LNCaP clone FGC (cell line): ENCODE measurements at regions not wholly inside any gene's neighbourhood (a gene's known extent, or its start where the extent isn't known, plus 50 kb on each side); places are given as distances from the start of the nearest gene placed in this dataset.
A peak's percentile ranks its signal among the peaks of the same experiment; 100 is the strongest.

Experiments used
- DNase-seq: peaks from one replicate; pipeline ENCODE4 v3.0.0-alpha.2; 2011; ENCODE audit warnings: low read depth
- H3K4me3 ChIP-seq: 2 replicates; pipeline ENCODE4 v1.5.1; 2011; ENCODE audit warnings: mild to moderate bottlenecking, low read depth, low read length, control low read depth
- TF ChIP-seq, protein P1 (sequence below): IDR thresholded peaks from 2 replicates; pipeline ENCODE4 v1.5.1; 2012; ENCODE audit warnings: mild to moderate bottlenecking; ENCODE audit not compliant: control insufficient read depth, insufficient read depth; ENCODE audit errors: extremely low read depth

DNA sequence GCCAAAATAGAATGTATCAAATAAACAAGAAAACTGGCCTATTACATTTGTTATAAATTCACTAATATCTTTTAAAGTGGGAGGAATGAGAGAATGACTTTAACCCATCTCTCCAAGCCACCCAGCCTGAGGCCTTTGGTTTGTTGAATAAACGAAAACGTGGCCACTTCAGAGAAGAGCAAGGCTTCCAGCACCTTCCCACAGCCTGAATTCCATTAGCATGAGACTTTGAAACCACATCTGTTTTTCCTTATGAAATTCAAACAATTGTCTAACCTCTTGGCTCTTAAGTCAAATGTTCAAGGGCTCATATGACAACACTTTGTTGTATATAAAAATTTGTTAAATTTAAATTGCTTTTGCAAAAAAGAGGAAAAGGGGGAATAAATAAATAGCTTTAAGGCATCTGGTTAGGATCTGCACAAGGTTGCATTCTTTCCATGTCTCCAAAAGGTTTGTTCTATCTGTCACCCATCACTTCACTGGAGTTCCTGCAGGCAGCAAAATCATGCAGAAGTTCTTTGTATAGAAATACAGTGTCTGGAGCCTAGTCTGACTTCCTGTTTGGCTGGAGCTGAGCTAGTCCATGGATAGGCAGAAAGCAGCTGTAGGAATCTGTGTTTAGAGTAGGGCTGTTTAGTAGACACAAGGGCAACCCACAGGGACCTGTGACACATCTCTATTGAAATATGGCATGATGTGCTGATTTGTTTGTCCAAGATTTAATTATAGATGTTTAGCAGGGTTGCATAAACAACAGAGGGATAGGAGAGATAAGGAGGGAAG lies 502.3 kb downstream of the KCTD12 start:
- DNase-seq = peak; percentile 30
- TF ChIP-seq, protein P1, sequence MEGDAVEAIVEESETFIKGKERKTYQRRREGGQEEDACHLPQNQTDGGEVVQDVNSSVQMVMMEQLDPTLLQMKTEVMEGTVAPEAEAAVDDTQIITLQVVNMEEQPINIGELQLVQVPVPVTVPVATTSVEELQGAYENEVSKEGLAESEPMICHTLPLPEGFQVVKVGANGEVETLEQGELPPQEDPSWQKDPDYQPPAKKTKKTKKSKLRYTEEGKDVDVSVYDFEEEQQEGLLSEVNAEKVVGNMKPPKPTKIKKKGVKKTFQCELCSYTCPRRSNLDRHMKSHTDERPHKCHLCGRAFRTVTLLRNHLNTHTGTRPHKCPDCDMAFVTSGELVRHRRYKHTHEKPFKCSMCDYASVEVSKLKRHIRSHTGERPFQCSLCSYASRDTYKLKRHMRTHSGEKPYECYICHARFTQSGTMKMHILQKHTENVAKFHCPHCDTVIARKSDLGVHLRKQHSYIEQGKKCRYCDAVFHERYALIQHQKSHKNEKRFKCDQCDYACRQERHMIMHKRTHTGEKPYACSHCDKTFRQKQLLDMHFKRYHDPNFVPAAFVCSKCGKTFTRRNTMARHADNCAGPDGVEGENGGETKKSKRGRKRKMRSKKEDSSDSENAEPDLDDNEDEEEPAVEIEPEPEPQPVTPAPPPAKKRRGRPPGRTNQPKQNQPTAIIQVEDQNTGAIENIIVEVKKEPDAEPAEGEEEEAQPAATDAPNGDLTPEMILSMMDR = no peak
- no peak overlapping the region for H3K4me3 ChIP-seq

DNA sequence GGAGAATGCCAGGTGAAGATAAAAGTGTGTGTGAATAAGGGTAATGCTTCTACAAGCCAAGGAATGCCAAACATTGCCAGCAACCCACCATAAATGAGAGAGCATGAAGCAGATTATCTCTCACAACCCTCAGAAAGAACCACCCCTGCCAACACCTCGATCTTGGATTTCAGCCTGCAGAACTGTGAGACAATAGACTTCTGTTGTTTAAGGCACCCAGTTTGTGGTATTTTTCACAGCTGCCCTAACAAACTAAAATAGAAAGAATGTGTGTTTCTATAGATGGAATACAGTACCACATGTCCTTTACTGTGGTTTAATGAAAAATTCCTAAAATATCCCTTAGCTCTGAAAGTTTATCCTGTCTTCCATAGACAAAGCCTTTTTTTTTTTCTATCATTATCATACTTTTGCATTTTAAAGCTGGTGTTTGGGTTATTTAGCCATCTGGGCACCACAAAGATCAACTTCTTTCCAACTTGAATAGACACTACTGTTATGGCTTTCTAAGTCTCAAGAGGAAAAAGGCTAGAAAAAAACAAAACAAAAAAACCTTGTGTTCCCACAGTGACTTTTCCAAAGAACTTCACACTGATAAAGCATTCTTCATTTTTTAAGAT lies 505.6 kb downstream of the KCTD12 start:
- TF ChIP-seq, protein P1 = no peak
- no peak for DNase-seq
- H3K4me3 ChIP-seq = no peak overlapping the region

DNA sequence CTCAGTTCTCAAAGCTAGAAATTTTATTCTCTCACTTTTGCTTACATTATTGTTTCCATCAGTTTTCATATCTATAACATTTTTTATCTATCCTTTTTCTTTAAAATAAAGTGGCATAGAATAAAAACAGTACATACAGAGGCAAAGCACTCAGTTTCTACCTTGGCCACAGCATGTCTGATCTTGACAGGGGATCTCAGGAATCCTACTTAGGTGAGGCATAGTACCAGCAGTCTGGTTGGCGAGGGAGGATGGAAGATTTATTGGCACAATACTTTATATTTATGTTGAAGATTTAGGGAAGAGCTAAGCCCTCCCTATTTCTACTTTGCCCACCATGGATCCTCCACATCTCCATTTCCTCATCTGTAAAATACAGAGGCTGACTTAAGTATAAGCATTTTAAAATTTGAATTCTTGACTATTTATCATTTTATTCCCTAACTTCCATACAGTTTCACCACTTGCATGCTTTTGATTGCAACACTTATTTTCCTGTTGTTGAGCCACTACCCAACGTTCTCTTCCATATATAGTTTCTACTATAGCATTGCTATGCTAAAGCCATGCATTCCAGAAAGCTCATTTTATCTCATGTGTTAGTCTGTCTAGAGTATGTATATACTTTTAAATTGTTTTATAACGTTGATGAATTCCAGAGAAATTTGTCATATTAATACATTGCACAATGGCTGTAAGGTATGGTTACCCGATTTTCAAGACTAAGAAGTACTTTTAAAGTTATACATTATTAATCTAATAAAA lies 506.7 kb downstream of the KCTD12 start:
- H3K4me3 ChIP-seq = no peak overlapping the region
- DNase-seq = no peak
- TF ChIP-seq, protein P1 = no peak

DNA sequence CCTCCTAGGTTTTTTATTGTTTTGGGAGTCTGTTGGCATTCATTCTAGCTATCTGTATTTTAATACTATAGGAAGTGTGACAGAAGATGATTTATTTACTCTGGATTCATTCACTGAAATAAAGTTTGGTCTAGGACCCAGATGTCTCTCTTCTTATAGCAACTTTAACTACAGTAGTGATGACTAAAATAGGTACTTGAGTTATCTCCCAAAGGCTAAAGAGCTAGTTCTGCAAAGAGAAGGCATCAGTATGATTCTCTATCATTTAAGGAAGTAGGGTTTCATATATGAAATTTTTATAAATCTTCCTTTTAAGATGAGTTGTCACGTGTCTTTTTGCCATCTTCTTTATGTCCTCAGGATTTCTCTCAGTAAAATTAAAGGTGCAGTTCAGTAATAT lies 507.4 kb downstream of the KCTD12 start:
- no peak overlapping the region for H3K4me3 ChIP-seq
- no peak for DNase-seq
- TF ChIP-seq, protein P1 = no peak

DNA sequence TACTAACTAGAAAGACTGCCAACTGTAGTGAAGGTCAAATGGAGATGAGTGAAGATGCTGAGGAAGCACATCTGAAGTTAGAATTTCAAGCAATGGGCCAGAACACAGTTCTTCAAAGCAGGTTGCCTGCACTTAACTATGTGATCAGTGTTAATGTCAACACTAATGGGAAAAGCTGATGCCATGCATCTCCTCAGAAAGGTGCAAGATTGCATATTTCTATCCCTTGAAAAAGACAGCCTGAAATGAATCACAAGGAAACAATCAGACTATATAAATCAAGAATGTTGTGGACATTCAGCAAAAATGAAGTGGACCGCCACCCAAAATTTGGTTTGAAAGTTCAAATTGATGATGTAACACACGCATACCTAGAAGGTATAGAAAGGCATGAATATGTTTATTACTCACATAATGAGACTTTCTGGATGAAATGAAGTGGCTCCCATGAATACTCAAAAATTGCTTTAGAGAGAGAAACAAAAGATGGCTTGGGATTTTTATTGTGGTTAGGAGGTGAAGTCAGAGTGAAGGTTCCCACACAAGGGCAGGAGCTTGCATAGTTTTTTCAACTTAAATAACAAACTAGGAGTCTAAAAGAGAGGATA lies 522.4 kb downstream of the KCTD12 start:
- DNase-seq = no peak
- TF ChIP-seq, protein P1 = no peak

DNA sequence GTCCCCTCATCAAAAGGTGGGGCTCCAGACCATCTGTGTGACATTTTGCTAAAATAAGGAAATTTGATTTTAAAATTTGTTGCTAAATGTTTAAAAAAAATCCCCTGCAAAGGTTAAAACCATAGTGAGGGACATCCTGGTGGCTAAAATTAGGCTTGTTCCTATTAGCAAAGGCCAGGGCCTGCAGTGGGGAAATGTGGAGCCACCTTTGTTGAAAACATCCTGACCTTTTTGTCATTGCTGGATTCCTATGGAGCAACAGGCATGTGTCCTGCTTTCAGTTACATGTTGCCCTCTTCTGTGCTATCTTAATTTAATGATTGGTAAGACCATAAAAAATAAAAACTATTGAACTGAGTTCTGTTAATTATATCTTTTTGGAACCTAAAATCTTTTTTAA lies 524.3 kb downstream of the KCTD12 start:
- H3K4me3 ChIP-seq = no peak overlapping the region
- DNase-seq = no peak
- TF ChIP-seq, protein P1 = no peak

More for the DNA sequence above, 522.4 kb downstream of the KCTD12 start:
- H3K4me3 ChIP-seq = no peak overlapping the region
